HG03060 (cell line): ENCODE measurements at regions not wholly inside any gene's neighbourhood (a gene's known extent, or its start where the extent isn't known, plus 50 kb on each side); places are given as distances from the start of the nearest gene placed in this dataset.
"Not testable (repeated sequence)": the region's sequence is repeated elsewhere in the genome, so short reads cannot be mapped to it uniquely, and the experiment has no call there.

Experiments
- ATAC-seq: cut with Tn5 transposase; IDR thresholded peaks from one replicate; pipeline ENCODE4 v1.9.1; 2021; ENCODE audit warnings: low read depth, moderate number of reproducible peaks; ENCODE audit not compliant: unreplicated experiment

DNA sequence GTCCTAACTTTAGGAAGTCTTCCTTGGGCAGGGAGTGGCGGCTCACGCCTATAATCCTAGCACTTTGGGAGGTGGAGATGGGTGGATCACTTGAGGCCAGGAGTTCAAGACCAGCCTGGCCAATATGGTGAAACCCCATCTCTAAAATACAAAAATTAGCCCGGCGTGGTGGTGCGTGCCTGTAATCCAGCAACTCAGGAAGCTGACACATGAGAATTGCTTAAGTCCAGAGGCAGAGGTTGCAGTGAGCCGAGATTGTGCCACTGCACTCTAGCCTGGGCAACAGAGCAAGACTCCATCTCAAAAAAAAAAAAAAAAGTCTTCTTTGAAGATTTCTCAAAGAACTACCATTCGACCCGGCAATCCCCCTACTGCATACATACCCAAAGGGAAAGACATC, 50.0 kb upstream of the GPCPD1 start:
- ATAC-seq, result not testable (repeated sequence)
